ENCODE measurements at regions not wholly inside any gene's neighbourhood (a gene's known extent, or its start where the extent isn't known, plus 50 kb on each side); places are given as distances from the start of the nearest gene placed in this dataset.

- no peak for DNase-seq (ENCODE audit: low read depth)
Observed at GRCh38 chrX:124829930-124830329, 483.6 kb downstream of the SH2D1A start.

- DNase-seq (ENCODE audit: low read depth) = no peak
Observed at GRCh38 chrX:124836786-124837185, 482.9 kb upstream of the TEX13C start.

GRCh38 chrX:124842205-124842604, 477.5 kb upstream of the TEX13C start:
- DNase-seq (ENCODE audit: low read depth) = no peak

GRCh38 chrX:124860736-124861135, 458.9 kb upstream of the TEX13C start:
- DNase-seq (ENCODE audit: low read depth) = no peak

- DNase-seq (ENCODE audit: low read depth) = no peak
Observed at GRCh38 chrX:124862301-124862700, 457.4 kb upstream of the TEX13C start.

- DNase-seq (ENCODE audit: low read depth) = no peak
Observed at GRCh38 chrX:124863303-124863702, 456.4 kb upstream of the TEX13C start.

GRCh38 chrX:124887572-124887971, 432.1 kb upstream of the TEX13C start:
- DNase-seq (ENCODE audit: low read depth) = no peak

- no peak for DNase-seq (ENCODE audit: low read depth)
Observed at GRCh38 chrX:124895947-124896346, 423.7 kb upstream of the TEX13C start.

GRCh38 chrX:124902953-124903352, 416.7 kb upstream of the TEX13C start:
- no peak for DNase-seq (ENCODE audit: low read depth)

GRCh38 chrX:124910611-124911010, 409.1 kb upstream of the TEX13C start:
- no peak for DNase-seq (ENCODE audit: low read depth)

- no peak for DNase-seq (ENCODE audit: low read depth)
Observed at GRCh38 chrX:124917011-124917410, 402.7 kb upstream of the TEX13C start.

GRCh38 chrX:124925681-124926080, 394.0 kb upstream of the TEX13C start:
- no peak for DNase-seq (ENCODE audit: low read depth)

GRCh38 chrX:124931241-124931640, 388.4 kb upstream of the TEX13C start:
- no peak for DNase-seq (ENCODE audit: low read depth)

GRCh38 chrX:124931958-124932357, 387.7 kb upstream of the TEX13C start:
- no peak for DNase-seq (ENCODE audit: low read depth)

- no peak for DNase-seq (ENCODE audit: low read depth)
Observed at GRCh38 chrX:124938715-124939114, 381.0 kb upstream of the TEX13C start.

GRCh38 chrX:124940531-124940930, 379.1 kb upstream of the TEX13C start:
- no peak for DNase-seq (ENCODE audit: low read depth)

- DNase-seq (ENCODE audit: low read depth) = no peak
Observed at GRCh38 chrX:124954402-124954801, 365.3 kb upstream of the TEX13C start.

- DNase-seq (ENCODE audit: low read depth) = no peak
Observed at GRCh38 chrX:124960454-124960853, 359.2 kb upstream of the TEX13C start.

- no peak for DNase-seq (ENCODE audit: low read depth)
Observed at GRCh38 chrX:124963717-124964116, 356.0 kb upstream of the TEX13C start, which contains the start of gene TENM1. Gene TENM1 (minus strand): TSS chrX:124963817.

GRCh38 chrX:124975456-124975855, 344.2 kb upstream of the TEX13C start:
- no peak for DNase-seq (ENCODE audit: low read depth)

GRCh38 chrX:124981420-124981819, 338.3 kb upstream of the TEX13C start:
- no peak for DNase-seq (ENCODE audit: low read depth)

- DNase-seq (ENCODE audit: low read depth) = no peak
Observed at GRCh38 chrX:124984140-124984813, 335.4 kb upstream of the TEX13C start.

GRCh38 chrX:124986284-124986683, 333.4 kb upstream of the TEX13C start:
- no peak for DNase-seq (ENCODE audit: low read depth)

- no peak for DNase-seq (ENCODE audit: low read depth)
Observed at GRCh38 chrX:124993735-124994134, 325.9 kb upstream of the TEX13C start.

All from activated T-cell treated with anti-CD3 and anti-CD28 coated beads for 1 hour (primary cell).